GM18517 (cell line): ENCODE measurements at regions not wholly inside any gene's neighbourhood (a gene's known extent, or its start where the extent isn't known, plus 50 kb on each side); places are given as distances from the start of the nearest gene placed in this dataset.

ENCODE experiments used
- ATAC-seq: cut with Tn5 transposase; IDR thresholded peaks from one replicate; pipeline ENCODE4 v1.9.1; 2021; ENCODE audit warnings: mild to moderate bottlenecking, moderate library complexity; ENCODE audit not compliant: unreplicated experiment

DNA sequence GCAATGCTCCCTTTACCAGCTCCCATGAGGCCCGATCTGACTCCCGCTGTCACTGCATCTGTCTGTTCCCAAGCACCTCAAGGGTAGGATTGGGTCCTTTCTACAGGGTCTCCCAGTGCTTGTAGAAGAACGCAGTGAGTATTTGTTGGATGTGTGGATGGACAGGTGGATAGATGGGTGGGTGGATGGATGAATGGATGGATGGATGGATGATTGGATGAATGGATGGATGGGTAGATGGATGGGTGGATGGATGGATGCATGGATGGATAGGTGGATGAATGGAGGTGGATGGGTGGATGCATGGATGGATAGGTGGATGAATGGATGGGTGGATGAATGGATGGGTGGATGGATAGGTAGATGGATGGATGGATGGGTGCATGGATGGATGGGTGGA, 91.6 kb downstream of the HS1BP3 start:
- no peak for ATAC-seq

DNA sequence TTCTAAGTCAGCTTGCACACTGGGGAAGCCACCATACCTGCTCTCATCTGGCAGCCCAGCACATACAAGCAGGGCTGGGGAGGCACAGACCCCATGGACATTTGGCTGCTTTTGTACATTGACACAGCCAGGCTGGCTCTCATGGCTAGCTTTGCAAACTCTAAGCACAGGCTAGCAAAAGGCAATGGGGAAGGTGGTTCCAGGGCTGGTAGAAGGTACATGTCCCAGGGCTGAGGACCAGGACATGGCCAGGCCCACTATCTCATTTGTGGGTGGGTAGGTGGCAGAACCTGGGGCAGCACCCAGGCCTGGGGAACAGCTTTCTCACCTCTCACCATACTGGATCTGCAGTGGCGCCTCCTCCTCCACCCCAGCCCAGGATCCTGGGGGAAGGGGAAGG, 90.9 kb downstream of the HS1BP3 start:
- ATAC-seq = no peak

DNA sequence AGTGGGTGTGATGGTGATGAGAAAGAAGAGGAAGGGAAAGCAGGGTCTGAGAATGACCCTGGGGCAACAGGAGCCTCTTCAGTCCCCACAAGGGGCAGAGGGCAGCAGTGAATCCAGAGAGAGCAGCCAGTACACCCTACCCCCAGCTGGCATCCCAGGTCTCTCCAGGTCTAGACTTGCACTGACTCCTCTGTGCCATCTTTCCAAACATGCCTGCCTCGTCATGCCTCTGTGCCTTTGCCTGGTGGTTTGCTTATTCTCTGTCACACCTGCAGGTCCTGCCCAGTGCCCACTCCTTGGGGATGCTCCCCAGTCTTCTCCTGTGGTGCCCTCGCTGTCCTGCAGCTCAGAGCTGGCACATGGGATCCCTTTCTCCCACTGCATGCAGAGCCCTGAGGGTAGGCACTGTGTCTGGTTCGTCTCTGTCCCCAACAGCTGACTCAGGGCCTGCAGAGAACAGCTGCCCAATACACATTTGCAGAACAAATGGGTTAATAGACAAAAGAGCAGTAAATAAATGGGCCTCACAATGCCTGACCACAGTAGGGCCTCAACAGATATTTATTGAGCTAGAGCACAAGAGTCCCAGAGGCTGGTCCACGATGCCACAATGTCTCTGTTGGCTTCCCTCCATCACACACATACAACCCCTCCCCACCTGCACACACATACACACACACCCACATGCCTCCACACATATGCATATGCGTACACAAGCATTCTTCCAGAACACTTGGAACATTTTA, 89.8 kb downstream of the HS1BP3 start:
- ATAC-seq = no peak

DNA sequence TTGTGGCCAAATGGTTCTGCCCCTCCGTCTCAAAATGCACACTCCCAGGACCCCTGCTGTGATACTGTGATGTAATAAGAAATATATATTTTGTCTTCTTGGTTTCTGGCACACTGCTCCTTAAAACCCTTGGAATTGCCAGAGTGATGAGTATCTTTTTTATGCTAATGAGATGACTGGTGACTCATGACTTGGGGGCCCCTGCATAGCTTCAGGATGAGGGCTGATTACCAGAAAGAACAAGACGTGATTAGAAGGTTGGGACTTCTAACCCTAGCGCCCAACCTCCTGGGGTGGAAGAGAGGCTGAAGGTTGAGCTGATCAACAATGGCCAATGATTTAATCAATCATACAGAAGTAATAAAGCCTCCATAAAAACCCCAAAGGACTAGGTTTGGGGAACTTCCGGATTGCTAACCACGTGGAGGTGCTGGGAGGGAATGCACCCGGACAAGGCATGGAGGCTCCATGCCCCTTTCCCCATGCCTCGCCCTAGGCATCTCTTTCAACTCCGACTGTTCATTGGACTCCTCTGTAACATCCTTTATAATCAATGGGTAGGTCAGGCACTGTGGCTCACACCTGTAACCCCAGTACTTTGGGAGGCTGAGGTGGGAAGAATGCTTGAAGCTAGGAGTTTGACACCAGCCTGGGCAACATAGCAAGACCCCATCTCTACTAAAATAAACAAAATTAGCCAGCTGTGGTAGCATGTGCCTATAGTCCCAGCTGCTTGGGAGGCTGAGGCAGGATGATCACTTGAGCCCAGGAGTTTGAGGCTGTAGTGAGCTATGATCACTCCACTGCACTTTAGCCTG, 89.1 kb downstream of the HS1BP3 start:
- no peak for ATAC-seq

DNA sequence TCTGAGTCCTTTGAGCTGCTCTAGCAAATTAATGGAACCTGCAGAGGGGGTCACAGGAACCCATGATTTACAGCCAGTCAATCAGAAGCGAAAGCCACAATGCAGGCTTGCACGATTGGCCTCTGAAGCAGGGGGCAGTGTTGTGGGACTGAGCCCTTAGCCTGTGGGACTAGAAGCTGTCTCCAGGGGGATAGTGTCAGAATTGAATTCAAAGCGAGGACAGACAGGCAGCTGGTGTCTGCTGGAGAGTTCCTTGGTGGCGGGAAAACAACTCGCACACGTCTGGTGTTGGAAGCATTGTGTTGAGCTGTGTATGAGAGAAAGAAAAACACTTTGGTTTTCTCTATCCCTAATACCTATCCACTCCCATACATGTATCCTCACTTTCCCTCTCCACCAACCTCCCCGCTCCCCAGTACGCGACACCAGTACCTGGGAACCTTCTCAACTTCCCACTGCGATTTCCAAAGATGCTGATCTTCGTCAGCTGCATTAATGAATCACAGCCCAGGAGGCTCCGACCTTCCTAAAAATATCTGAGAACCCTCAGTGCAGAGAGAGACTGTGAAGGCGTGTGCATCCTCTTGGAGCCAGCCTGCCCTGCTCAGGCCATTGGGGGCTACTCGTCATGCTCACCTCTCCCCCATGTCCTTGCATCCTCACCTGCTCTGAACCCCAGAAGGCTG, 88.2 kb downstream of the HS1BP3 start:
- no peak for ATAC-seq

DNA sequence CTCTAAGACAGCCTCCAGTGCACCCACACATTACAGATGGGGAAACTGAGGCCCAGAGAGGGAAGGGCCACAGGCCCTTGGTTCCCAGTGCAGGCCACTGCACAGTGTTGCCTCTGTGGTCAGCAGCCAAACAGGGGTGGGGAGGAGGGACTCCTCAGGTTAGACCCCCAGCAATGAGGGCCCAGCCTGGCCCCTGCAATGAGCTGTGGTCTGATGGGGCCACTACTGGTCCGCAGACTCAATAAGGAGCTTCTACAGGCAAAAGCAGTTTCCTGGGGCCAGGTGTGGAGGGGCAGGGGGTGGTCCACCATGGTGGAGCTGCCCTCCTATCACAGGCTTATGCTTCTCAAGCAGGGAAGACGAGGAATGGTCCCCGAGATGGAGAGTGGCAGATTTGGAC, 87.6 kb downstream of the HS1BP3 start:
- no peak for ATAC-seq

DNA sequence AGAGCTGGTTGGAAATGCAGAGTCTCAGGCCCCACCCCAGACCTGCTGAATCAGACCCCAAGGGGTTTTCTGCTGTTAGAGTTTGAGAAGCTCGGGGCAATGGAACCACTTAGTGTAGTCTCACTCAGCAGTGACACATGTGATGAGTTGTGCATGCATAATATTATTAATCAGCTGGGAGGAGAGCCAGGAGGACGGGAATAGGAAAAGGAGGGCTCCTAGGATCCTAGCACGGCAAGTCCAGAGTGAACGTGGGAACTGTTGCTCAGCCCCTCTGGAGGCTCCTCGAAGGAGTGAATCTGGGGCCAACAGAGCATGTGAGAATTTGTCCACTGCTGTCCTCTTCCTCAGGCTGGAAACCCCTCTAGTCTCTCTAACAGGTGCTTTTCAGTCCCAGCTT, 87.1 kb downstream of the HS1BP3 start:
- no peak for ATAC-seq

DNA sequence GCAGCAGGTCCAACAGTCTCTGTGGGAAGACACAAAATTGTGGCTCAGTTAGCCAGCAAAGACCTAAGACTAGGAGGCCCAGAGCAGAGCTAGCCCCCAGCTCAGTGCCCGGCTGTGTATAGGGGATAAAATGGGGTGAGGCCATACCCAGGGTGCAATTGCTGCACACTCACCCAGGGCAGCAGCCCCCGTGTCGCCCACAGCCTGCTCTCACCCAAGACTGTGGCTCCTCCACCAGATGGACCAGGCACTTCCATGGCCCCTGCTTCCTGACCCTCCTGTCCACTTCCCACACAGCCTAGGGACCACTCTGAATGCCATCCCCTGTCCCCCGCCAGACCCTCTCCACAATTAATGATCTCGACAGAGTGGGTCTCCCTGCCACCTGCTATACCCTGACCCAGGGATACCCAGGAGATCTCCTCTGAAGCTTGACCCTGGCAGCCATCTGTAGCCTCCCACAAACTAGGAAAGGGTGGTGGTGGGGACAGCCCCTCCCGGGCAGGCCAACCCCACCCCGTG, 85.7 kb downstream of the HS1BP3 start:
- ATAC-seq = no peak

DNA sequence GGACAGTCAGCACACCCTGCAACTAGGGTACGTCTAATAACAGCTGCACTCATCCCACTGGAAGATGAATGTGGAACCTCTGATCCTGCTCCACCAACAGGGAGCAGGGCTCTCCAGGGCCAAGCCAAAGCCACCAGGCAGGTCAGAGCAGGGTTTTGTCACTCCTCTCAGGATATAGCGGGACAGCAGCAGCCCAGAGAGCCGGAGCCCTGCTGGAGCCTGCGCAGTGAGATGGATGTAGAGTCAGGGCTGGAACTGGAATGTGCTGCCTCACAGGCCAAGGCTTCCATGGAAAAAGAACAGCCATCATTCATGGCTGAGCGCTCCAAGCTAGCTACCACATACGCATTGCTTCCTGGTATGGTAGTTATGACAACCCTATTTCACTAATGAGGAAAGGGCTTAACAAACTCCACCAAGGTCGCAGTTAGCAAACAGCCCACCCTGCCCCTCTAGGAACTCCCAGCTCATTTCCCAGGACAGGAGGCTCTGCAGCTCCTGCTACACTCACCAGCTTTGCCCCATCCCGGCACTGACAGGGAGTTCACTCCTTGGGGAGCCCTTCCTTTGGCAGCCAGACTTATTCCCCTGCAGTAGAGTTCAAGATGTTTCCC, 85.2 kb downstream of the HS1BP3 start:
- ATAC-seq = no peak

DNA sequence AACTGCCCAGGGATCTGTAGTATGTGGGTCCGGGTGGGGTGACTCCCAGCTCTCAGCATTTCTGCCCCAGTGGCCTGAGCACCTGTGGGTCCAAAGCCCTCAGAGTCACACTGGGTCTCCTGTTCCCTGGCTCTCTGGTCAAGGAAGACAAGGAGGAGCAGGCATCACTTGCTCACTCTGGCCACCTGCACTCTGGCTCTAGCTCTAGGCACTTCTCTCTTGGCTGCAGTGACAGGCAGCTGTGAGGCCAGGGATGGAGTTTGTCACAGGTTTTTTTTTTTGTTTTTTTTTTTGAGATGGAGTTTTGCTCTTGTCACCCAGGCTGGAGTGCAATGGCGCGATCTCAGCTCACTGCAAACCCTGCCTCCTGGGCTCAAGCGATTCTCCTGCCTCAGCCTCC, 84.6 kb downstream of the HS1BP3 start:
- no peak for ATAC-seq

DNA sequence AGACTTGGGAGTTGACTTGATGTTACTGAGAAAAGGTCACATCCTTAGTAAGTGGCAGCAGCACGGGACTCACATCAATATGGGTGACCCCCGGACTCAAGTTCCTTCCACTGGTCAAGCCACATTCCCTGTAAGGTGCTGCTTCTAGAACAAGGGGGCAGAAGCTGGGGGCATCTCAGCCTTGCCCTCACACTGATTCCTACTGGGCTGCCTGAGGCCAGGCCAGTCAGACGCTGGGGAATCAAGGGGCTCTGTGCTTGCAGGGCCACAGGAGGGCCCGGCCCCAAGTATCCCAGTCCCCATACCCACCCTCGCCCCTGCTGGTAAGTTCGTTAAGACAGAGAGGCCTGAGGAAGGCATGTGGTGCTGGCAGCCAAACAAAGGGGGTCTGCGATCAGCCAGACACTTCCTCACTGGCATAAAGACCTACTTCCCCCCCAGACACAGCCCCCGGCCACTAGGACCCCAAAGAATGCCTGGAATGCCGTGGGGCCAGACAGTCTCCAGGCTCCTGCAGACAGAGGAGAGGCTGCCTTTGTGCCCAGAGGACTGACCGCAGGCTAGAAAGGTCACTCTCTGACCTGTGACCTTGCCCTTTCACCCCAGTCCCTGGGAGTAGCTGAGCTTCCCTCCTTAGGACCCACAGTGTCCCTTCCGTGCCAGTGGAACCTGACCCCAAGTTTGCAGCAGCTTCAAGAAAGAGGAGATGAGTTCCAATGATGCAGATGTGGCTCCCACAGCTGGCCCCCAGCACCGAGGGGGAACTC, 83.6 kb downstream of the HS1BP3 start:
- ATAC-seq = no peak
